ENCODE measurements at regions not wholly inside any gene's neighbourhood (a gene's known extent, or its start where the extent isn't known, plus 50 kb on each side); places are given as distances from the start of the nearest gene placed in this dataset.

GRCh38 chr3:14598143-14598569 is 53.4 kb upstream of the CCDC174 start:
- TF ChIP-seq POLR2AphosphoS5 (IDR thresholded peaks at IDR 0.05), result no peak
- no peak for TF ChIP-seq POLR2A (IDR thresholded peaks at IDR 0.05)
- TF ChIP-seq CTCF (IDR thresholded peaks at IDR 0.05), result no peak
- intact Hi-C loops (cut with DNase I; ENCODE audit: low total_unique reads), result no loop called here
- Histone ChIP-seq H3K4me3 (no peak overlapping the region), H3K9me3 (no peaks in the 10 kb centered on the region), H3K36me3 (no peaks in the 10 kb centered on the region), H3K27ac (no peak overlapping the region), H3K4me1 (no peaks in the 10 kb centered on the region), H3K27me3 (peaks cover 4 to 42% of the 10 kb centered on the region in 2 donors)
- no peak for DNase-seq (ENCODE audit: low spot score in 2 of 2)

- no peak overlapping the region for H3K27ac ChIP-seq
- no peaks in the 10 kb centered on the region for H3K36me3 ChIP-seq
- H3K4me1 ChIP-seq, result no peaks in the 10 kb centered on the region
- TF ChIP-seq POLR2A (IDR thresholded peaks at IDR 0.05) (no peak), POLR2AphosphoS5 (IDR thresholded peaks at IDR 0.05) (no peak), CTCF (IDR thresholded peaks at IDR 0.05) (no peak)
- H3K9me3 ChIP-seq, result no peaks in the 10 kb centered on the region
- peaks cover 4 to 48% of the 10 kb centered on the region in 2 donors for H3K27me3 ChIP-seq
- no peak overlapping the region for H3K4me3 ChIP-seq
- intact Hi-C loops (cut with DNase I; ENCODE audit: low total_unique reads), result no loop called here
- no peak for DNase-seq (ENCODE audit: low spot score in 2 of 2)
Observed at GRCh38 chr3:14599488-14599887, 52.1 kb upstream of the CCDC174 start.

- TF ChIP-seq POLR2AphosphoS5 (IDR thresholded peaks at IDR 0.05) (no peak), POLR2A (IDR thresholded peaks at IDR 0.05) (no peak), CTCF (IDR thresholded peaks at IDR 0.05) (no peak)
- intact Hi-C loops (cut with DNase I; ENCODE audit: low total_unique reads), result no loop called here
- Histone ChIP-seq H3K36me3 (no peaks in the 10 kb centered on the region), H3K9me3 (no peaks in the 10 kb centered on the region), H3K4me3 (no peak overlapping the region), H3K27ac (no peak overlapping the region), H3K4me1 (no peaks in the 10 kb centered on the region), H3K27me3 (peaks cover 4 to 48% of the 10 kb centered on the region in 2 donors)
- DNase-seq (ENCODE audit: low spot score in 2 of 2), result no peak
Observed at GRCh38 chr3:14600075-14600474, 51.5 kb upstream of the CCDC174 start.

GRCh38 chr3:14600856-14601610 is 50.5 kb upstream of the CCDC174 start:
- no peak overlapping the region for H3K4me3 ChIP-seq
- intact Hi-C loops (cut with DNase I; ENCODE audit: low total_unique reads), result no loop called here
- H3K27ac ChIP-seq, result no peak overlapping the region
- TF ChIP-seq POLR2AphosphoS5 (IDR thresholded peaks at IDR 0.05) (no peak), POLR2A (IDR thresholded peaks at IDR 0.05) (no peak), CTCF (IDR thresholded peaks at IDR 0.05) (no peak)
- H3K36me3 ChIP-seq, result no peaks in the 10 kb centered on the region
- no peaks in the 10 kb centered on the region for H3K4me1 ChIP-seq
- H3K27me3 ChIP-seq, result peaks cover 4 to 47% of the 10 kb centered on the region in 2 donors
- no peaks in the 10 kb centered on the region for H3K9me3 ChIP-seq
- no peak for DNase-seq (ENCODE audit: low spot score in 2 of 2)

GRCh38 chr3:14601692-14602005 is 49.9 kb upstream of the CCDC174 start:
- TF ChIP-seq POLR2AphosphoS5 (IDR thresholded peaks at IDR 0.05) (no peak), CTCF (IDR thresholded peaks at IDR 0.05) (no peak), POLR2A (IDR thresholded peaks at IDR 0.05) (no peak)
- Histone ChIP-seq H3K27me3 (peaks cover 4 to 47% of the 10 kb centered on the region in 2 donors), H3K4me1 (no peaks in the 10 kb centered on the region), H3K27ac (no peak overlapping the region), H3K36me3 (no peaks in the 10 kb centered on the region), H3K4me3 (no peak overlapping the region), H3K9me3 (no peaks in the 10 kb centered on the region)
- no peak for DNase-seq (ENCODE audit: low spot score in 2 of 2)
- intact Hi-C loops (cut with DNase I; ENCODE audit: low total_unique reads), result no loop called here

Measured in breast epithelium (tissue), 4 donors.